ENCODE measurements at regions not wholly inside any gene's neighbourhood (a gene's known extent, or its start where the extent isn't known, plus 50 kb on each side); places are given as distances from the start of the nearest gene placed in this dataset.

DNA sequence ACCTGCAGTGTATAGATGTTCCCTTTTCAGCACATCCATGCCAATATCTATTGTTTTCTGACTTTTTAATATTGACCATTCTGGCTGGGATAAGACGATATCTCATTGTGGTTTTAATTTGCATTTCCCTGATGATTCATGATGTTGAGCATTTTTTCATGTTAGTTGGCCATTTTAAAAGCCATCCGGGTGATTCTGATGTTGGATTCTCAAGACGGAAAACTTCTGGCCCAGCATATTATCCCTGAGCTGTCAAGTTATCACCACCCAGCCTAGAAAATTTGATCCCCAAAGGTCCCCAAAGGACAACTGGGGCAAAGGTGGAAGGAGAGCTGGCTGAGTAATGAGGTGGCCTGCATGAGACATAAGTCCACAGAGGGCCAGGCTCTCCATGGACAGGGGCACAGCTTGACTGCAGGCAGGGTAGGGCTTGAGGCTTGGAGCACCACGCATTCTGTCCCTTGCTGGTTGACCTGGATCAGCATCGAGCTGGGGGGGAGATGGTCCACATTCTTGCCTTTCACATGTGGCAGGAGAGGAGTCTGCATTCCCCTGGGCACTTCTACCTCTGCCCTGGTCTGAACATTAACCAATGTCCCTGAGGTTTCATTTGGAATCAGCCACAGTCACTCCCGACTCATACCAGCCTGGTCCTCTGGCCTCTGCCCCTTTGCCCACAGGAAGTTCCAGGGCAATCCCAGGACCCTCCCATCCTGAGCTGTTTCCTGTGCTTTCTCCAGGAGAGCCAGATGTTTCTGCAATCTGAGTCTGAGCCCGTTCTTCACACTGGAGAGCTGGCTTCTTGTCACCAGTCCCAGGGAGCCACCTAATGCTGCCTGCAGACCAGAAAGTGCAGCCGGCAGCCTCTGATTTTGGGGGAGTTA lies 69.2 kb downstream of the ISG20 start:
- Histone ChIP-seq H3K36me3 (no peaks in the 10 kb centered on the region), H3K4me1 (no peaks in the 10 kb centered on the region), H3K27me3 (peaks cover 0 to 28% of the 10 kb centered on the region in 2 donors), H3K9me3 (no peaks in the 10 kb centered on the region), H3K27ac (no peak overlapping the region), H3K4me3 (no peak overlapping the region)
- no peak for DNase-seq (ENCODE audit: low spot score in 2 of 2)
- intact Hi-C loops (cut with DNase I; ENCODE audit: low total_unique reads): loop anchor here (5.0 kb wide), 1 partner anchor 764 kb away; no protein-coding TSS in a partner anchor
- no peak for TF ChIP-seq POLR2AphosphoS5 (IDR thresholded peaks at IDR 0.05)
- TF ChIP-seq POLR2A (IDR thresholded peaks at IDR 0.05): no peak
- TF ChIP-seq, protein P1, sequence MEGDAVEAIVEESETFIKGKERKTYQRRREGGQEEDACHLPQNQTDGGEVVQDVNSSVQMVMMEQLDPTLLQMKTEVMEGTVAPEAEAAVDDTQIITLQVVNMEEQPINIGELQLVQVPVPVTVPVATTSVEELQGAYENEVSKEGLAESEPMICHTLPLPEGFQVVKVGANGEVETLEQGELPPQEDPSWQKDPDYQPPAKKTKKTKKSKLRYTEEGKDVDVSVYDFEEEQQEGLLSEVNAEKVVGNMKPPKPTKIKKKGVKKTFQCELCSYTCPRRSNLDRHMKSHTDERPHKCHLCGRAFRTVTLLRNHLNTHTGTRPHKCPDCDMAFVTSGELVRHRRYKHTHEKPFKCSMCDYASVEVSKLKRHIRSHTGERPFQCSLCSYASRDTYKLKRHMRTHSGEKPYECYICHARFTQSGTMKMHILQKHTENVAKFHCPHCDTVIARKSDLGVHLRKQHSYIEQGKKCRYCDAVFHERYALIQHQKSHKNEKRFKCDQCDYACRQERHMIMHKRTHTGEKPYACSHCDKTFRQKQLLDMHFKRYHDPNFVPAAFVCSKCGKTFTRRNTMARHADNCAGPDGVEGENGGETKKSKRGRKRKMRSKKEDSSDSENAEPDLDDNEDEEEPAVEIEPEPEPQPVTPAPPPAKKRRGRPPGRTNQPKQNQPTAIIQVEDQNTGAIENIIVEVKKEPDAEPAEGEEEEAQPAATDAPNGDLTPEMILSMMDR (IDR thresholded peaks at IDR 0.05): no peak

DNA sequence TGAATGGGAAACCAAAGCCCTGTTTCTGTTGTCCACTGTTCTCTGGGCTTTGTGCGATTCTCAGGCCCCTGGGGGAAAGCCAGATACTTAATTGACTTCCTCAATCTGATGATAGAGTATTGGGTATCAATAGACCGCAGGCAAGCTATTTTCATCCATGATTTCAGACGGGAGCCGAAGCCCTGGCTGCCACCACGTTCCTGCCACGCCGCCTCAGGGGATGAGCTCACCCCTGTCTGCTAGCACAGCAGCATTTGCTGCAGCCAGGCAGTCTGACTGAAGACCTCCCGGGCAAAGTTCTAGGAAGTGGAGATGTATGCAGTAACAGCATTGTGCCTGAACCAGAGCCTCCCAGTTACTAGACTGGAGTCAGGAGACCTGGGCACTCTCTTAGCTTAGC lies 69.8 kb downstream of the ISG20 start:
- Histone ChIP-seq H3K27me3 (peaks cover 0 to 34% of the 10 kb centered on the region in 2 donors), H3K27ac (no peak overlapping the region), H3K4me1 (no peaks in the 10 kb centered on the region), H3K9me3 (no peaks in the 10 kb centered on the region), H3K4me3 (no peak overlapping the region), H3K36me3 (no peaks in the 10 kb centered on the region)
- DNase-seq (ENCODE audit: low spot score in 2 of 2): no peak
- intact Hi-C loops (cut with DNase I; ENCODE audit: low total_unique reads): loop anchor here (5.0 kb wide), 1 partner anchor 764 kb away; no protein-coding TSS in a partner anchor
- TF ChIP-seq, protein P1 (IDR thresholded peaks at IDR 0.05): no peak
- TF ChIP-seq POLR2AphosphoS5 (IDR thresholded peaks at IDR 0.05) (no peak), POLR2A (IDR thresholded peaks at IDR 0.05) (no peak)

DNA sequence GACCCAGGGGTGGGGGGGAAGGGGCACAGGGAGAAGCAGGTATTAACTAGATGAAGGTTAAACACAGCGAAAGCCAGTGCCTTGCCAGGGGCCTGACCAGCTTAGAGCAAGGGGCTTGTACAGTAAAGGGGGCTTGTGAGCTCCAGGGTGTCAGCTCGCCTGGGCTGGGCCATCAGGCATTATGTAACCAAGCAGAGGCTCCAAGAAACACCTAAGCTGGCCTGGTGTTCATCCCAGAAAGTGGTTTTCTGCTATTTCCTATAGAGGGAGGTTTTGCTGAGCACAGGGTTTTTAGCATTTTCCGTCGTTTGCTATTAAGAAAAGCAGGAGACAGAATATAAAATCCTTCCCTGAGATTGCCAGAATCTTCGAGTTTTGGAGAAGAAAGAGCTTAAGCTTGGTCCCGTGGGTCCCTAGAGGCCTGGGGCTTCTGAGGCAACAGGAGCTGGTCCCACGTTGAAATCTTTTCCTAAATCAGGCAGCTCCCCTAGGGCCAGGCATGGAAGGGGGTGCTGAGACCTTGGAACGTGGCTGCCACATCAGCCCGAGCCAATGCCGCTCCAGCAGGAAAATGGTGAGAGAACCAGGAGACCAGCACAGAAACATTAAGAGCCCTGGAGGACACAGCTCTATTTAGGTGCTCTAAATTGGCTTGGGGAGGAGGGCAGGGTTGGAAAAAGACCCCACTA lies 71.4 kb downstream of the ISG20 start:
- no peak for DNase-seq (ENCODE audit: low spot score in 2 of 2)
- Histone ChIP-seq H3K27me3 (peaks cover 0 to 38% of the 10 kb centered on the region in 2 donors), H3K36me3 (no peaks in the 10 kb centered on the region), H3K27ac (no peak overlapping the region), H3K4me3 (no peak overlapping the region), H3K9me3 (no peaks in the 10 kb centered on the region), H3K4me1 (no peaks in the 10 kb centered on the region)
- intact Hi-C loops (cut with DNase I; ENCODE audit: low total_unique reads): no loop called here
- TF ChIP-seq, protein P1 (IDR thresholded peaks at IDR 0.05): no peak
- TF ChIP-seq POLR2AphosphoS5 (IDR thresholded peaks at IDR 0.05) (no peak), POLR2A (IDR thresholded peaks at IDR 0.05) (no peak)

DNA sequence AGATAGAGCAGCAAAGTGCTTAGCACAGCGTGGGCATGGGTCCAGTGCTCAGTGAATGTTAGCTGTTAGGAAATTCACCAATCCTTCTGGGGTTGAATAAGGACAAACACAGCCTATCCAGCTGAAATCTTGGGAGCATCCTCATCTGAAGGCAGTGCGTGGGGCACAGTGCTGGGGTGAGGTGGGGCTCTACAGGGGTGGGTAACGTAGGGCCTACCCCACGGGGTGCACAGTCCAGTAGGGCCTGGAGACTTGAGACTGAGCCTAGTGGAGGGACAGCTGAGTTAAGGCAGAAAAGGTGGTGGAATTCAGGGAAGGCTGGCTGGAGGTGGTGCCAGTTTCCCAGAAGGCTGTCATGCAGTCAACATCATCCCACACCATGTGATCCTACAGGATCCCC lies 73.0 kb downstream of the ISG20 start:
- no peaks in the 10 kb centered on the region for H3K36me3 ChIP-seq
- peaks cover 0 to 35% of the 10 kb centered on the region in 2 donors for H3K27me3 ChIP-seq
- no peak overlapping the region for H3K4me3 ChIP-seq
- no peak for TF ChIP-seq POLR2AphosphoS5 (IDR thresholded peaks at IDR 0.05)
- no peak for TF ChIP-seq POLR2A (IDR thresholded peaks at IDR 0.05)
- TF ChIP-seq, protein P1 (IDR thresholded peaks at IDR 0.05): no peak
- no peak for DNase-seq (ENCODE audit: low spot score in 2 of 2)
- H3K9me3 ChIP-seq: no peaks in the 10 kb centered on the region
- intact Hi-C loops (cut with DNase I; ENCODE audit: low total_unique reads): no loop called here
- H3K27ac ChIP-seq: no peak overlapping the region
- H3K4me1 ChIP-seq: no peaks in the 10 kb centered on the region

Measured in breast epithelium (tissue), 4 donors.